ENCODE measurements at regions not wholly inside any gene's neighbourhood (a gene's known extent, or its start where the extent isn't known, plus 50 kb on each side); places are given as distances from the start of the nearest gene placed in this dataset.

- TF ChIP-seq GATA2 (IDR thresholded peaks at IDR 0.05; ENCODE audit: low read depth, low read length) (no peak), GATA3 (IDR thresholded peaks at IDR 0.05; ENCODE audit: low read depth, low read length) (no peak)
Observed at GRCh38 chr2:190766595-190766994, 114.0 kb upstream of the GLS start.

Measured in SH-SY5Y (cell line).